SU-DHL-6 (cell line): ENCODE measurements at regions not wholly inside any gene's neighbourhood (a gene's known extent, or its start where the extent isn't known, plus 50 kb on each side); places are given as distances from the start of the nearest gene placed in this dataset.

Experiments
- H2AFZ ChIP-seq: fragments of 200-600 bp; sonication (generic); 2 replicates; pipeline ENCODE4 v1.6.1; 2014; ENCODE audit warnings: low read depth, mild to moderate bottlenecking, moderate library complexity, mixed read lengths, antibody characterized with exemption, low read length; ENCODE audit not compliant: severe bottlenecking
- H3F3A ChIP-seq: fragments of 200-600 bp; shearing (Covaris generic); 2 replicates; pipeline ENCODE4 v1.6.0; 2016; ENCODE audit warnings: antibody characterized with exemption, mild to moderate bottlenecking; ENCODE audit not compliant: insufficient read depth
- H3K27ac ChIP-seq: fragments of 200-600 bp; sonication (generic); 2 replicates; pipeline ENCODE4 v1.5.1; 2016; ENCODE audit warnings: low read depth, mild to moderate bottlenecking, low read length, moderate library complexity, mixed read lengths
- H3K27me3 ChIP-seq: fragments of 200-600 bp; sonication (generic), shearing (Covaris generic); 2 replicates; pipeline ENCODE4 v1.6.0; 2014; ENCODE audit warnings: mild to moderate bottlenecking, low read length
- H3K36me3 ChIP-seq: fragments of 200-600 bp; sonication (generic); 2 replicates; pipeline ENCODE4 v1.6.1; 2014; ENCODE audit warnings: mild to moderate bottlenecking, low read length, mixed read lengths
- H3K4me2 ChIP-seq: fragments of 300-600, 200-600 bp; shearing (Covaris generic), sonication (generic); 2 replicates; pipeline ENCODE4 v1.6.0; 2014; ENCODE audit warnings: low read length, low read depth, mild to moderate bottlenecking; ENCODE audit not compliant: poor library complexity, severe bottlenecking
- H3K4me3 ChIP-seq: fragments of 200-600 bp; sonication (generic); 2 replicates; pipeline ENCODE4 v1.5.1; 2014; ENCODE audit warnings: antibody characterized with exemption, low read length, mild to moderate bottlenecking, mixed read lengths; ENCODE audit not compliant: insufficient read depth, poor library complexity, severe bottlenecking
- H3K79me2 ChIP-seq: fragments of 200-600 bp; sonication (generic); 2 replicates; pipeline ENCODE4 v1.6.1; 2014; ENCODE audit warnings: mild to moderate bottlenecking, low read length, moderate library complexity; ENCODE audit not compliant: insufficient read depth
- H3K9ac ChIP-seq: fragments of 200-600 bp; sonication (generic); 2 replicates; pipeline ENCODE4 v1.7.0; 2014; ENCODE audit warnings: mild to moderate bottlenecking, low read length
- H3K9me2 ChIP-seq: fragments of 200-600 bp; sonication (generic); replicated peaks from 2 replicates; pipeline ENCODE4 v1.6.1; 2014; ENCODE audit warnings: low read length; ENCODE audit not compliant: insufficient read depth
- H3K9me3 ChIP-seq: fragments of 200-600 bp; sonication (generic); 2 replicates; pipeline ENCODE4 v1.6.1; 2014; ENCODE audit warnings: low read length, mixed read lengths; ENCODE audit not compliant: insufficient read depth
- H4K20me1 ChIP-seq: fragments of 200-600 bp; sonication (generic); 2 replicates; pipeline ENCODE4 v1.6.1; 2014; ENCODE audit warnings: low read depth, mild to moderate bottlenecking, antibody characterized with exemption, low read length, moderate library complexity, mixed read lengths
- CTCF ChIP-seq: fragments of 200-600 bp; sonication (generic); IDR thresholded peaks from one replicate; pipeline ENCODE4 v1.5.1; 2017; ENCODE audit warnings: antibody characterized with exemption, mild to moderate bottlenecking, low read length, moderate library complexity; ENCODE audit not compliant: insufficient read depth, poor library complexity, severe bottlenecking
- EZH2phosphoT487 ChIP-seq: fragments of 200-600 bp; sonication (generic), shearing (Covaris generic); conservative IDR thresholded peaks from 2 replicates; pipeline ENCODE4 v1.6.1; 2018; ENCODE audit warnings: mild to moderate bottlenecking, antibody characterized with exemption, low read length, moderate library complexity, mixed read lengths

GRCh38 chr4:17315459-17315858 is 196.4 kb downstream of the QDPR start:
- H3K27ac ChIP-seq = no peak overlapping the region
- H3F3A ChIP-seq = no peaks in the 10 kb centered on the region
- no peaks in the 10 kb centered on the region for H4K20me1 ChIP-seq
- H3K4me3 ChIP-seq = no peak overlapping the region
- H3K4me2 ChIP-seq = no peak overlapping the region
- H3K27me3 ChIP-seq = no peaks in the 10 kb centered on the region
- H3K9ac ChIP-seq = no peak overlapping the region
- no peaks in the 10 kb centered on the region for H3K79me2 ChIP-seq
- no peaks in the 10 kb centered on the region for H3K9me2 ChIP-seq
- H3K9me3 ChIP-seq = no peaks in the 10 kb centered on the region
- H3K36me3 ChIP-seq = no peaks in the 10 kb centered on the region
- TF ChIP-seq EZH2phosphoT487 (no peak), CTCF (no peak)
- no peak overlapping the region for H2AFZ ChIP-seq

GRCh38 chr4:17313194-17313593 is 198.7 kb downstream of the QDPR start:
- H3K27ac ChIP-seq = no peak overlapping the region
- H3K4me2 ChIP-seq = no peak overlapping the region
- H3K79me2 ChIP-seq = no peaks in the 10 kb centered on the region
- no peaks in the 10 kb centered on the region for H4K20me1 ChIP-seq
- no peak for TF ChIP-seq EZH2phosphoT487
- no peak for TF ChIP-seq CTCF
- no peaks in the 10 kb centered on the region for H3K27me3 ChIP-seq
- H3K4me3 ChIP-seq = no peak overlapping the region
- no peaks in the 10 kb centered on the region for H3K9me3 ChIP-seq
- no peaks in the 10 kb centered on the region for H3K36me3 ChIP-seq
- H3K9ac ChIP-seq = no peak overlapping the region
- H3F3A ChIP-seq = no peaks in the 10 kb centered on the region
- no peak overlapping the region for H2AFZ ChIP-seq
- H3K9me2 ChIP-seq = no peaks in the 10 kb centered on the region

DNA sequence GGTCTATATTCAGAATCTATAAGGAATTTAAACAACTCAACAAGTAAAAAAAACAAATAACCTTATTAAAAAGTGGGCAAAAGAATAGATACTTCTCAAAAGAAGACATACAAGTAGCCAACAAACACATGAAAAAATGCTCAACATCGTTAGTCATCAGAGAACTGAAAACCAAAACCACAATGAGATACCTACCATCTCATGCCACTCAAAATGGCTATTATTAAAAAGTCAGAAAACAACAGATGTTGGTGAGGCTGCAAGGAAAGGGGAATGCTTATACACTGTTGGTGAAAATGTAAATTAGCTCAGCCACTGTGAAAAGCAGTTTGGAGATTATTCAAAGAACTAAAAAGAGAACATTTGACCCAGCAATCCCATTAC is 201.6 kb downstream of the QDPR start:
- Histone ChIP-seq H2AFZ (no peak overlapping the region), H3K27ac (no peak overlapping the region), H3K9me3 (no peaks in the 10 kb centered on the region), H3K9ac (no peak overlapping the region), H3K4me2 (no peak overlapping the region), H4K20me1 (no peaks in the 10 kb centered on the region), H3K9me2 (no peaks in the 10 kb centered on the region), H3F3A (no peaks in the 10 kb centered on the region), H3K27me3 (no peaks in the 10 kb centered on the region), H3K36me3 (no peaks in the 10 kb centered on the region), H3K79me2 (no peaks in the 10 kb centered on the region), H3K4me3 (no peak overlapping the region)
- TF ChIP-seq CTCF (no peak), EZH2phosphoT487 (no peak)
